ENCODE measurements at regions not wholly inside any gene's neighbourhood (a gene's known extent, or its start where the extent isn't known, plus 50 kb on each side); places are given as distances from the start of the nearest gene placed in this dataset.

DNA sequence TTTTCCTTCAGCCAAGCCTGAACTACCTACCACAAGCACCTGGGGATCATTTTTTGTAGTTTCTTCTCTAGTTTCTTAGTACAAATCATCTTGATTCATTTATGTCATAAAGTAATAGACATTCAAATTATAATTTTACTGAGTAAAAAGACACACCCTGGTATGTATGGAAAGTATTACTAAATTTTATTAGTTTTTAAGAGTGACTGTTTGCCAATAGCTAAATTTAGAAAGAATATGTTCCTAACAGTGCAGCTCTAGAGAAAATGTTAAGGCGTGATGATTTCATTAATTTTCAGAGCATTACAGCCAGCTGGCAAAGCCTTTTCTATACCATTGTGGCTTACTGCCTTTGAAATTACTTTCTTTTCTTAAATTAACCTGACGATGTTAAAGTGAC lies 612.0 kb upstream of the KCNMB2 start:
- TF ChIP-seq, protein P1, sequence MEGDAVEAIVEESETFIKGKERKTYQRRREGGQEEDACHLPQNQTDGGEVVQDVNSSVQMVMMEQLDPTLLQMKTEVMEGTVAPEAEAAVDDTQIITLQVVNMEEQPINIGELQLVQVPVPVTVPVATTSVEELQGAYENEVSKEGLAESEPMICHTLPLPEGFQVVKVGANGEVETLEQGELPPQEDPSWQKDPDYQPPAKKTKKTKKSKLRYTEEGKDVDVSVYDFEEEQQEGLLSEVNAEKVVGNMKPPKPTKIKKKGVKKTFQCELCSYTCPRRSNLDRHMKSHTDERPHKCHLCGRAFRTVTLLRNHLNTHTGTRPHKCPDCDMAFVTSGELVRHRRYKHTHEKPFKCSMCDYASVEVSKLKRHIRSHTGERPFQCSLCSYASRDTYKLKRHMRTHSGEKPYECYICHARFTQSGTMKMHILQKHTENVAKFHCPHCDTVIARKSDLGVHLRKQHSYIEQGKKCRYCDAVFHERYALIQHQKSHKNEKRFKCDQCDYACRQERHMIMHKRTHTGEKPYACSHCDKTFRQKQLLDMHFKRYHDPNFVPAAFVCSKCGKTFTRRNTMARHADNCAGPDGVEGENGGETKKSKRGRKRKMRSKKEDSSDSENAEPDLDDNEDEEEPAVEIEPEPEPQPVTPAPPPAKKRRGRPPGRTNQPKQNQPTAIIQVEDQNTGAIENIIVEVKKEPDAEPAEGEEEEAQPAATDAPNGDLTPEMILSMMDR (IDR thresholded peaks at IDR 0.05; ENCODE audit: control insufficient read depth, insufficient read depth, low read depth, low read length, missing control alignments) = no peak
- DNase-seq (ENCODE audit: low read depth) = no peak
- H3K4me3 ChIP-seq (ENCODE audit: control insufficient read depth, low read depth, low read length) = no peak overlapping the region

DNA sequence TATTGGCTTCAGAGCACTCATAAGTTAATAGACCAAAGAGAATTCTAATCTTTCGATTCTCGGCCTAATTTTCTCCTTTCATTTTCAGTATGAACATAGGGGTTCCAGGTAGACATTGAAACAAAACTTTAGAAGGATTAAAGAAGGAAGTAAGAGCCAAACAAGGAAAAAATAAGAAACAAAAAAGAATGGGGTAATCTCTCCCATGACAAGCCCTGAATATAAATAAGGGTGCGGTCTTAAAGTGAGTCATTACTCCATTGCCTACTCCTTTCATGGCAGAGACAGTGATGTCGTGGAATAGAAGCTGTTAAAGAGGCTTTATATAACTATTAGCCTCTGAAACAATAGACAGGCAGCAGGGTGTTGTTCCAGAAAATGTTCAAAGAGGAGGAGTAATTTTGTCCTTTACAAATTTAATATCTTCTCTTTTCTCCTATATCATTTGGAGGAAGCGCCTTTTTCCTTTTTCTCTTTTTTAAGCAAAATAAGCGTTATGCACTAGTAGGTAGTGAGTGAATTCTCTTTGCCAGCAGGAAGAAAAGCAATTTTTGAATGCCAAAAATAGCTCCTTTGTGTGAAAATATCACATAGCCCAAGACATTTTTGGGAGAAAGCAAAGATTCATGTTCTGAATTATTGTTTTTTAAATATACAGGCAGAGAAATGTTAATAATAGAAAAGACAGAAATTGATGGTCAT lies 607.9 kb upstream of the KCNMB2 start:
- DNase-seq (ENCODE audit: low read depth) = peak; percentile 27
- TF ChIP-seq, protein P1 (IDR thresholded peaks at IDR 0.05; ENCODE audit: control insufficient read depth, insufficient read depth, low read depth, low read length, missing control alignments) = no peak
- no peak overlapping the region for H3K4me3 ChIP-seq (ENCODE audit: control insufficient read depth, low read depth, low read length)

DNA sequence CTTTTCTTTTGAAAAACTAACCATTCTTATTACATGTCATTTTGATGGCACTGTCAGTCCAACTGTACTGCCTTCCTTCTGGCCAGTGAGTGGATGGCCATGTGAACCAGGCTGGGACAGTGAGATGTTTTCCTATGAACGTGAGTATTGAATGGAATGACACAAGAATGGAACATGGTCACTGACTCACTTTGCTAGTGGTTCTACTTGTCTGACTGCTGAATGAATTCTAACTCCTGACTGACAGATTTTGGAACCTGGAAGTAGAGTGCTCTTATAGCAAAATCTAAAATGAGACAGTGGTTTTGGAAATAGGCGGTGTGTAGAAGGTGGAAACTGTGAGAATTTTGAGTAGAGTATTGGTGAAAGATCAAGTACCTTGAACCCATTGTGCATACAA lies 606.9 kb upstream of the KCNMB2 start:
- no peak overlapping the region for H3K4me3 ChIP-seq (ENCODE audit: control insufficient read depth, low read depth, low read length)
- TF ChIP-seq, protein P1 (IDR thresholded peaks at IDR 0.05; ENCODE audit: control insufficient read depth, insufficient read depth, low read depth, low read length, missing control alignments) = no peak
- no peak for DNase-seq (ENCODE audit: low read depth)

DNA sequence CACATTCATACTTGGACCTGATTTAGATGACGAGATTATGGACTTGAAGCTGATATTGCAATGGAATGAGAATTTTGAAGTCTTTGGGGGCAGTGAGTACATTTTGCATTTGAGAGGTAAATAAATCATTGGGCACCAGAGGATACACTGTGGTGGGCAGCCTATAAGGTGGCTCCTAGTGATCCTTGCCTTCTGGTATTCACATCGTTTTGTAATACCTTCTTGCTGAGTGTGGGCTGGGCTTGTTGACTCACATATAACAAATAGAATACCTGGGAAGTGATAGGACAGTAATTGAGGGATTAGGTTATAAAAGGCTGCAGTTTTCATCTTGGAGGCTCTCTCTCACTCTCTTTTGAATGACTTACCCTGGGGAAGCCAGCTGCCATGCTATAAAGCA lies 605.5 kb upstream of the KCNMB2 start:
- TF ChIP-seq, protein P1 (IDR thresholded peaks at IDR 0.05; ENCODE audit: control insufficient read depth, insufficient read depth, low read depth, low read length, missing control alignments) = no peak
- no peak for DNase-seq (ENCODE audit: low read depth)
- H3K4me3 ChIP-seq (ENCODE audit: control insufficient read depth, low read depth, low read length) = no peak overlapping the region

DNA sequence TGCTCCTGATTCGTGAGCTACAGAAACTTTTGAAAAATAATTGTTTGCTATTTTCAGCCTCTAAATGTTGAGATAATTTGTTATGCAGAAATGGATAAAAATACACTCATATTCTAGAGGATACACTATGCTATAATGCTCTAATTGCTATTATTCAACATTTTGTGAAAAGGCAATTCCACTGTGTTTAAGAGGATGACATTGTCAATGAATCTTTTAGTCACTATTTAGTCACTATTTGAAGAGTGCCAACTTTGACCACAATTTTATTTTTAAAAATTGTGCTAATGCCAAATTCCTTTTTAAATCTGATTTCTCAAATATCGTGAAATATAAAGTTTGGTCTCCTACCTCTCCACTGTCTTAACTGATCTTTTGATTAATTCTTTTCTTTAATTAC lies 604.9 kb upstream of the KCNMB2 start:
- no peak for DNase-seq (ENCODE audit: low read depth)
- H3K4me3 ChIP-seq (ENCODE audit: control insufficient read depth, low read depth, low read length) = no peak overlapping the region
- TF ChIP-seq, protein P1 (IDR thresholded peaks at IDR 0.05; ENCODE audit: control insufficient read depth, insufficient read depth, low read depth, low read length, missing control alignments) = no peak

DNA sequence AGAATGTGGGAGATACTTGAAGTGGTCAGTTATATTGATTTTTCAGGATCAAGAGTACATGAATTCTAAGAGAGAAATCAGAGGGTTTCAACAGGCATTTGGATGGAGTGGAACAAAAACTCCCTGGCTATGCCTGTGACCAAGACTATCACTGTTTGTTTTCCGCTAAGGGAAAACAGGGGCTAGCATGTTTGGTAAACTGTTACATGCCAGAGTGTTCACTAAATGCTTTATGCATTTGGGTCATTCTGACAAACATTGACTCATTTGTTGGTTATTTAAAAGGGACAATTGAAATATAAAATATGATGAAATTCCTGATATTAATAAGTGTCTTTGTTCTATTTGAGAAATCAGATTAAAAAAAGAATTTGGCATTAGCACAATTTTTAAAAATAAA lies 603.9 kb upstream of the KCNMB2 start:
- H3K4me3 ChIP-seq (ENCODE audit: control insufficient read depth, low read depth, low read length) = no peak overlapping the region
- TF ChIP-seq, protein P1 (IDR thresholded peaks at IDR 0.05; ENCODE audit: control insufficient read depth, insufficient read depth, low read depth, low read length, missing control alignments) = no peak
- no peak for DNase-seq (ENCODE audit: low read depth)
